ENCODE measurements at regions not wholly inside any gene's neighbourhood (a gene's known extent, or its start where the extent isn't known, plus 50 kb on each side); places are given as distances from the start of the nearest gene placed in this dataset.

DNA sequence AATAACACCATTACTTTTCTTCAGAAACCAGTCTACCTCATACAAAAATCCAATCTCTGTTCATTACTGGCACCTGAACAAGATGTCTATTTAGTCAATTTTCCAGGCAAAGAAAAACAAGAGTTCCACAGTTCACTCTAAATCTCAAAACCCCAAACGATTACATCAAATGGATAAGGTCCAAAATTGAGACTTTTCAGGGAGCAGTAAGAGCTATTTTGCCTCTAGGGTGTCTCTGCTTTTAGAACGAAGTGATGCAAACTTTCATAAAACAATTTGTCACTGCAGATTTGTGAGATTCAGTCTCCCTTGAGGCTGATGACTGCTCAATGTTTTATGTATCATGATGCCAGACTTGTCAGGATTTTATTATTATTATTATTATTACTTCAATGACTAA is 937.0 kb upstream of the PHF14 start (continued):
- TF ChIP-seq FOSL1 (IDR thresholded peaks at IDR 0.05; ENCODE audit: low read depth) (no peak), EZH2phosphoT487 (IDR thresholded peaks at IDR 0.05; ENCODE audit: borderline replicate concordance) (no peak), ZFX (IDR thresholded peaks at IDR 0.05) (no peak)

DNA sequence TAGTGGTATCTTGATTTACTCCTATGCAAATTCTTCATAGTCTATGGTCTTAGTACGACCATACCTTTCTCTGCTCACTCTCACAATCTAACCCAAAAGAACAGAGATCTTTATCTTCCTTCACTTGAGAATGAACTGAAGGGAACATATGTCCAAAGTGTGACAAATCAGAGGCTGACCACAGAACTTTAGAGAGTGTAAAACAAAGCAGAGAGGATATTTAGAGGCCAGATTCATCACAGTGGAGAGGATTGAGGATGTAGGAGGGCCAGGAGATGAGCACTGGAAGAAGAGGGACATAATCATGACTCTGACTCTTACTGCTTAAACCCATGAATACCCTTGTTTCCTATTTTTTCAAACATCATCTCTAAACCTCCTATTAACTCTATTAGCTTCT is 935.3 kb upstream of the PHF14 start:
- Histone ChIP-seq H3K4me1 (ENCODE audit: control insufficient read depth in 1 of 2, insufficient read depth in 2 of 2, low read length in 2 of 2) (no peaks in the 10 kb centered on the region), H4K20me1 (ENCODE audit: insufficient read depth) (no peaks in the 10 kb centered on the region), H3K9me2 (ENCODE audit: insufficient read depth) (no peaks in the 10 kb centered on the region), H2AFZ (ENCODE audit: low read depth, low read length, poor library complexity, severe bottlenecking) (no peak overlapping the region), H3K4me3 (replicated peaks in 1 of 2; ENCODE audit: low read depth in 1 of 2, low read length in 2 of 2) (no peak overlapping the region), H3K4me2 (ENCODE audit: low read length) (no peak overlapping the region), H3K36me3 (ENCODE audit: control insufficient read depth in 1 of 2, insufficient read depth in 2 of 2, low read length in 2 of 2) (no peaks in the 10 kb centered on the region), H3K27ac (ENCODE audit: low read depth, low read length) (no peak overlapping the region), H3K79me2 (ENCODE audit: insufficient read depth, low read length) (no peaks in the 10 kb centered on the region), H3K9ac (ENCODE audit: low read length) (no peak overlapping the region), H3K9me3 (ENCODE audit: control insufficient read depth in 1 of 2, insufficient read depth in 1 of 2, low read depth in 1 of 2, low read length in 2 of 2) (peaks cover 0 to 12% of the 10 kb centered on the region in 2 experiments; a peak in 1 of 4 replicates), H3K27me3 (ENCODE audit: insufficient read depth, low read length) (no peaks in the 10 kb centered on the region)
- intact Hi-C loops (cut with micrococcal nuclease), result no loop called here
- TF ChIP-seq RAD21 (IDR thresholded peaks at IDR 0.05; ENCODE audit: low read depth), result no peak
- no peak for TF ChIP-seq CEBPB (IDR thresholded peaks at IDR 0.05; ENCODE audit: low read depth)
- CTCF ChIA-PET, result no interaction called here
- RAD21 ChIA-PET (ENCODE audit: low non-redundant PET in 1 of 2, low total read pairs in 2 of 2, uncharacterized antibody in 2 of 2, unreplicated experiment in 2 of 2), result no interaction called here
- DNase-seq (ENCODE audit: low read depth, low spot score) (no peak), ATAC-seq (no peak)
- no TSS peak for BruUV-seq (replicated peaks)
- POLR2A ChIA-PET, result no interaction called here

DNA sequence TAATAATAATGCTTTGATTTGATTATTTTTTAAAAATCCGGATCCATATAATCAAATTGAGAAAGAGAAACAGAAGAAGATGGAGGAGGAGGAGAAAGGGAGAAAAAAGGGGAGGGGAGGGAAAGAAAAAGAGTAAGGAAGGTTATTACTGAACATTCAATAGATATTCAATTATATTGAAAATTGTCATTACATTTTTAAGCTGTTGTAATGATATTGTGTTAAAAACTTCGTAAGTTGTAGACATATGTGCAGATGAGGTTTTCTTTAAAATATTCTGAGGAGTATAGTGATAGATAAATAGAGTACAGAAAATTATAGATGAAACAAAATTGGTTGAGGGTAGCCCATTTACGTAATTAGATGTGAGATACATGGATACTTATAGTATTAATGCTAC is 933.0 kb upstream of the PHF14 start:
- Histone ChIP-seq H4K20me1 (ENCODE audit: insufficient read depth) (no peaks in the 10 kb centered on the region), H3K79me2 (ENCODE audit: insufficient read depth, low read length) (no peaks in the 10 kb centered on the region), H3K4me2 (ENCODE audit: low read length) (no peak overlapping the region), H3K4me3 (replicated peaks in 1 of 2; ENCODE audit: low read depth in 1 of 2, low read length in 2 of 2) (no peak overlapping the region), H3K9ac (ENCODE audit: low read length) (no peak overlapping the region), H3K27me3 (ENCODE audit: insufficient read depth, low read length) (no peaks in the 10 kb centered on the region), H3K4me1 (ENCODE audit: control insufficient read depth in 1 of 2, insufficient read depth in 2 of 2, low read length in 2 of 2) (no peaks in the 10 kb centered on the region), H3K36me3 (ENCODE audit: control insufficient read depth in 1 of 2, insufficient read depth in 2 of 2, low read length in 2 of 2) (no peaks in the 10 kb centered on the region), H2AFZ (ENCODE audit: low read depth, low read length, poor library complexity, severe bottlenecking) (no peak overlapping the region), H3K9me2 (ENCODE audit: insufficient read depth) (no peaks in the 10 kb centered on the region), H3K9me3 (ENCODE audit: control insufficient read depth in 1 of 2, insufficient read depth in 1 of 2, low read depth in 1 of 2, low read length in 2 of 2) (no peaks in the 10 kb centered on the region; a peak in 1 of 4 replicates), H3K27ac (ENCODE audit: low read depth, low read length) (no peak overlapping the region)
- intact Hi-C loops (cut with micrococcal nuclease), result no loop called here
- ChIA-PET CTCF (no interaction called here), POLR2A (no interaction called here), RAD21 (ENCODE audit: low non-redundant PET in 1 of 2, low total read pairs in 2 of 2, uncharacterized antibody in 2 of 2, unreplicated experiment in 2 of 2) (no interaction called here)
- DNase-seq (ENCODE audit: low read depth, low spot score), result no peak
- ATAC-seq, result no peak
- no peak for TF ChIP-seq CEBPB (IDR thresholded peaks at IDR 0.05; ENCODE audit: low read depth)
- TF ChIP-seq ELF1 (IDR thresholded peaks at IDR 0.05; ENCODE audit: borderline replicate concordance, low read depth), result no peak
- TF ChIP-seq SIN3A (IDR thresholded peaks at IDR 0.05; ENCODE audit: low read depth), result no peak
- TF ChIP-seq EZH2 (IDR thresholded peaks at IDR 0.05), result no peak
- no peak for TF ChIP-seq EZH2phosphoT487 (IDR thresholded peaks at IDR 0.05; ENCODE audit: borderline replicate concordance)
- TF ChIP-seq FOSL1 (IDR thresholded peaks at IDR 0.05; ENCODE audit: low read depth), result no peak
- TF ChIP-seq, protein P1, sequence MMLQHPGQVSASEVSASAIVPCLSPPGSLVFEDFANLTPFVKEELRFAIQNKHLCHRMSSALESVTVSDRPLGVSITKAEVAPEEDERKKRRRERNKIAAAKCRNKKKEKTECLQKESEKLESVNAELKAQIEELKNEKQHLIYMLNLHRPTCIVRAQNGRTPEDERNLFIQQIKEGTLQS (IDR thresholded peaks at IDR 0.05), result no peak
- TF ChIP-seq, protein P2, sequence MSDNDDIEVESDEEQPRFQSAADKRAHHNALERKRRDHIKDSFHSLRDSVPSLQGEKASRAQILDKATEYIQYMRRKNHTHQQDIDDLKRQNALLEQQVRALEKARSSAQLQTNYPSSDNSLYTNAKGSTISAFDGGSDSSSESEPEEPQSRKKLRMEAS (IDR thresholded peaks at IDR 0.05), result no peak
- no peak for TF ChIP-seq RAD21 (IDR thresholded peaks at IDR 0.05; ENCODE audit: low read depth)
- TF ChIP-seq EGR1 (IDR thresholded peaks at IDR 0.05; ENCODE audit: low read depth), result no peak
- no peak for TF ChIP-seq ZNF274 (IDR thresholded peaks at IDR 0.05; ENCODE audit: low read depth, low read length)
- no TSS peak for BruUV-seq (replicated peaks)
